ENCODE measurements at regions not wholly inside any gene's neighbourhood (a gene's known extent, or its start where the extent isn't known, plus 50 kb on each side); places are given as distances from the start of the nearest gene placed in this dataset.

GRCh38 chr12:94062194-94062593, 86.2 kb upstream of the PLXNC1 start:
- Histone ChIP-seq H3K9ac (ENCODE audit: low read depth, low read length) (no peak overlapping the region), H3K36me3 (ENCODE audit: control insufficient read depth, insufficient read depth, low read length) (no peaks in the 10 kb centered on the region), H3K4me1 (ENCODE audit: control insufficient read depth, insufficient read depth, low read length) (no peaks in the 10 kb centered on the region)

GRCh38 chr12:94062796-94063635, 85.4 kb upstream of the PLXNC1 start:
- no peaks in the 10 kb centered on the region for H3K27me3 ChIP-seq (ENCODE audit: control insufficient read depth, insufficient read depth, low read length)
- H3K36me3 ChIP-seq (ENCODE audit: control insufficient read depth, insufficient read depth, low read length): no peaks in the 10 kb centered on the region
- H3K9ac ChIP-seq (ENCODE audit: low read depth, low read length): no peak overlapping the region
- H3K4me1 ChIP-seq (ENCODE audit: control insufficient read depth, insufficient read depth, low read length): no peaks in the 10 kb centered on the region
- H3K9me3 ChIP-seq (ENCODE audit: control insufficient read depth, insufficient read depth, low read length): no peaks in the 10 kb centered on the region
- no peak overlapping the region for H3K4me3 ChIP-seq (ENCODE audit: low read depth, low read length)
- no peak overlapping the region for H3K27ac ChIP-seq (ENCODE audit: low read depth, low read length)

More at GRCh38 chr12:94062194-94062593, 86.2 kb upstream of the PLXNC1 start:
- Histone ChIP-seq H3K9me3 (ENCODE audit: control insufficient read depth, insufficient read depth, low read length) (no peaks in the 10 kb centered on the region), H3K27ac (ENCODE audit: low read depth, low read length) (no peak overlapping the region), H3K27me3 (ENCODE audit: control insufficient read depth, insufficient read depth, low read length) (no peaks in the 10 kb centered on the region), H3K4me3 (ENCODE audit: low read depth, low read length) (no peak overlapping the region)

GRCh38 chr12:94070520-94070919, 77.9 kb upstream of the PLXNC1 start:
- H3K9me3 ChIP-seq (ENCODE audit: control insufficient read depth, insufficient read depth, low read length): no peaks in the 10 kb centered on the region
- no peaks in the 10 kb centered on the region for H3K36me3 ChIP-seq (ENCODE audit: control insufficient read depth, insufficient read depth, low read length)
- no peak overlapping the region for H3K9ac ChIP-seq (ENCODE audit: low read depth, low read length)
- H3K27me3 ChIP-seq (ENCODE audit: control insufficient read depth, insufficient read depth, low read length): no peaks in the 10 kb centered on the region
- H3K4me3 ChIP-seq (ENCODE audit: low read depth, low read length): no peak overlapping the region
- H3K27ac ChIP-seq (ENCODE audit: low read depth, low read length): no peak overlapping the region
- H3K4me1 ChIP-seq (ENCODE audit: control insufficient read depth, insufficient read depth, low read length): peaks cover 5% of the 10 kb centered on the region; the same call in 1 of the 2 replicates

- H3K9me3 ChIP-seq (ENCODE audit: control insufficient read depth, insufficient read depth, low read length): no peaks in the 10 kb centered on the region
- H3K36me3 ChIP-seq (ENCODE audit: control insufficient read depth, insufficient read depth, low read length): no peaks in the 10 kb centered on the region
- no peaks in the 10 kb centered on the region for H3K27me3 ChIP-seq (ENCODE audit: control insufficient read depth, insufficient read depth, low read length)
- H3K4me1 ChIP-seq (ENCODE audit: control insufficient read depth, insufficient read depth, low read length): peaks cover 5% of the 10 kb centered on the region; the same call in 1 of the 2 replicates
- no peak overlapping the region for H3K4me3 ChIP-seq (ENCODE audit: low read depth, low read length)
- no peak overlapping the region for H3K9ac ChIP-seq (ENCODE audit: low read depth, low read length)
- no peak overlapping the region for H3K27ac ChIP-seq (ENCODE audit: low read depth, low read length)
Observed at GRCh38 chr12:94071258-94071657, 77.1 kb upstream of the PLXNC1 start.

GRCh38 chr12:94073441-94074051, 74.8 kb upstream of the PLXNC1 start:
- Histone ChIP-seq H3K27ac (ENCODE audit: low read depth, low read length) (no peak overlapping the region), H3K9ac (ENCODE audit: low read depth, low read length) (no peak overlapping the region), H3K4me1 (ENCODE audit: control insufficient read depth, insufficient read depth, low read length) (peaks cover 5% of the 10 kb centered on the region; the same call in 1 of the 2 replicates), H3K4me3 (ENCODE audit: low read depth, low read length) (no peak overlapping the region), H3K27me3 (ENCODE audit: control insufficient read depth, insufficient read depth, low read length) (no peaks in the 10 kb centered on the region), H3K9me3 (ENCODE audit: control insufficient read depth, insufficient read depth, low read length) (no peaks in the 10 kb centered on the region), H3K36me3 (ENCODE audit: control insufficient read depth, insufficient read depth, low read length) (no peaks in the 10 kb centered on the region)

- no peak overlapping the region for H3K27ac ChIP-seq (ENCODE audit: low read depth, low read length)
- no peak overlapping the region for H3K9ac ChIP-seq (ENCODE audit: low read depth, low read length)
- no peaks in the 10 kb centered on the region for H3K27me3 ChIP-seq (ENCODE audit: control insufficient read depth, insufficient read depth, low read length)
- no peaks in the 10 kb centered on the region for H3K9me3 ChIP-seq (ENCODE audit: control insufficient read depth, insufficient read depth, low read length)
- H3K36me3 ChIP-seq (ENCODE audit: control insufficient read depth, insufficient read depth, low read length): no peaks in the 10 kb centered on the region
- H3K4me3 ChIP-seq (ENCODE audit: low read depth, low read length): no peak overlapping the region
- peaks cover 5% of the 10 kb centered on the region; the same call in 1 of the 2 replicates for H3K4me1 ChIP-seq (ENCODE audit: control insufficient read depth, insufficient read depth, low read length)
Observed at GRCh38 chr12:94074216-94074979, 74.0 kb upstream of the PLXNC1 start.

DNA sequence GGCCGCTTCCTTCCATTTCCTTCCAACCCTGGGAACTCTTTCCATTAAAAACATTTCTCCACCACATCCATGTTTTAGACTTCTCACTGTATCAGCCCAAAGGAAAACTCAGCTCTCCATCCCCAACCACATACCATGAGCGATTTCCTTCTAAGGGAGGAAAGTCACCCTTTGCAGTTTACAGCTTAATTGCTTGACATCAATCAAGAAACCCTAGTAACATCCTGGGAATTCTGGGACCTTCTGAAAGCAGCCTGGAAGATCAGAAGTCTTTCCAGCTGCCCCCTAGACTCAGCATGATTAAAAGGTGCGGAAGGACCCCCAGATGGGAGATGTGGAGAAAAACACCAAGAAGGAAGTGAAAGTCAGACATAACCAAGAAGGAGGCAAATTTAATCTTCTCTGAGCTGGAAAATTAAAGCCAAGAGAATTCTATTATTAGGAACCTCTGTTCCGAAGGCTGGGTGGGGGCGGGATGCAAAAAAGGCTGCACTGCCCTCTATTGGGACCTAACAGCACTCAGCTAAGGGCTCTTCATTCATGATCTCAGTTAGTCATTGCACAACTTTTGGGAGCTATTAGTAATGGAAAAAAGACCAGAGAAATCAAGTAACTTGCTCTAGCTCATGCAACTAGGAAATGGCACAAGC, 73.3 kb upstream of the PLXNC1 start:
- Histone ChIP-seq H3K4me1 (ENCODE audit: control insufficient read depth, insufficient read depth, low read length) (peaks cover 5% of the 10 kb centered on the region; the same call in 1 of the 2 replicates), H3K4me3 (ENCODE audit: low read depth, low read length) (no peak overlapping the region), H3K27ac (ENCODE audit: low read depth, low read length) (no peak overlapping the region), H3K36me3 (ENCODE audit: control insufficient read depth, insufficient read depth, low read length) (no peaks in the 10 kb centered on the region), H3K9ac (ENCODE audit: low read depth, low read length) (no peak overlapping the region), H3K9me3 (ENCODE audit: control insufficient read depth, insufficient read depth, low read length) (no peaks in the 10 kb centered on the region), H3K27me3 (ENCODE audit: control insufficient read depth, insufficient read depth, low read length) (no peaks in the 10 kb centered on the region)

DNA sequence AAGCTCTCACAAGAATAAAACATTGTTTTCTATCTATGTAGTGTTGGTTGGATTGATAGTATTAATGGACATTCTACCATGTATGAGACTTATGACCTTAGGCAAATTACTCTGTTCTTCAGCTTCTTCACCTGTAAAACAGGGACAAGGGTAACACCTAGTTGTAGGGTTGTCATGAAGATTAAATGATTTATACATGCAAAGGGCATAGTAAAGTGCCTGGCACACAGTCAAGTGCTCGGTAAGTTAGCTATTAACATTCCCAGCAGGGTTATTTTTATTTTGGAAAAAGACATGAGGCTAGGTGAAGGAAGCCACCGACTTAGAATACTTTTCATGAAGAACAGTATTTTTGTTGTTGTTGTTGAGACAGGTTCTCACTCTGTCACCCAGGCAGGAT, 71.2 kb upstream of the PLXNC1 start:
- H3K4me3 ChIP-seq (ENCODE audit: low read depth, low read length): no peak overlapping the region
- H3K4me1 ChIP-seq (ENCODE audit: control insufficient read depth, insufficient read depth, low read length): peaks cover 5% of the 10 kb centered on the region; the same call in 1 of the 2 replicates
- no peaks in the 10 kb centered on the region for H3K9me3 ChIP-seq (ENCODE audit: control insufficient read depth, insufficient read depth, low read length)

GRCh38 chr12:94078138-94078723, 70.1 kb upstream of the PLXNC1 start:
- Histone ChIP-seq H3K4me1 (ENCODE audit: control insufficient read depth, insufficient read depth, low read length) (peaks cover 5% of the 10 kb centered on the region; the same call in 1 of the 2 replicates), H3K27me3 (ENCODE audit: control insufficient read depth, insufficient read depth, low read length) (no peaks in the 10 kb centered on the region), H3K36me3 (ENCODE audit: control insufficient read depth, insufficient read depth, low read length) (no peaks in the 10 kb centered on the region), H3K27ac (ENCODE audit: low read depth, low read length) (no peak overlapping the region), H3K9me3 (ENCODE audit: control insufficient read depth, insufficient read depth, low read length) (no peaks in the 10 kb centered on the region), H3K4me3 (ENCODE audit: low read depth, low read length) (no peak overlapping the region), H3K9ac (ENCODE audit: low read depth, low read length) (no peak overlapping the region)

More for the DNA sequence above, 71.2 kb upstream of the PLXNC1 start:
- Histone ChIP-seq H3K27ac (ENCODE audit: low read depth, low read length) (no peak overlapping the region), H3K27me3 (ENCODE audit: control insufficient read depth, insufficient read depth, low read length) (no peaks in the 10 kb centered on the region), H3K9ac (ENCODE audit: low read depth, low read length) (no peak overlapping the region), H3K36me3 (ENCODE audit: control insufficient read depth, insufficient read depth, low read length) (no peaks in the 10 kb centered on the region)

GRCh38 chr12:94078736-94079509, 69.5 kb upstream of the PLXNC1 start:
- Histone ChIP-seq H3K9me3 (ENCODE audit: control insufficient read depth, insufficient read depth, low read length) (no peaks in the 10 kb centered on the region), H3K9ac (ENCODE audit: low read depth, low read length) (no peak overlapping the region), H3K27me3 (ENCODE audit: control insufficient read depth, insufficient read depth, low read length) (no peaks in the 10 kb centered on the region), H3K4me3 (ENCODE audit: low read depth, low read length) (no peak overlapping the region), H3K4me1 (ENCODE audit: control insufficient read depth, insufficient read depth, low read length) (peaks cover 5% of the 10 kb centered on the region; the same call in 1 of the 2 replicates), H3K36me3 (ENCODE audit: control insufficient read depth, insufficient read depth, low read length) (no peaks in the 10 kb centered on the region), H3K27ac (ENCODE audit: low read depth, low read length) (no peak overlapping the region)
